ENCODE measurements at regions not wholly inside any gene's neighbourhood (a gene's known extent, or its start where the extent isn't known, plus 50 kb on each side); places are given as distances from the start of the nearest gene placed in this dataset.

DNA sequence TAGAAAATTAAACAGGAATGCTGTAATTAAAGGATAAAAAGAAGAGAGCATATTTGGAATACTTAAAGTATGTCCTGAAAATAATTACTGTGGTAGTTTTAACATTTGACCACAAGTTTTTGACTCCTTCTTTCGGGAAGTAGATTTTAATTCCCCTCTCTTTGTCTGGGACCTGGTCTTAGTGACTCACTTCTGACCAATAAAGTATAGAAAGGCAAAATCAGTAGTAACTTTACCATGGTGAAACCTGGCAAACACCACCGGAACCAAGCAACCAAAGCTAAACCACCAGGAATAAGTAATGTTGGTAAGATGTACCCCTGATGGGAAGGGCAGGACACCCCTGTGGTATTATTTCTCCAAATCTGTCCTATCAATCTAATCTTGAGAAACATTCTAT, 314.8 kb downstream of the PDHA2 start:
- TF ChIP-seq, protein P1, sequence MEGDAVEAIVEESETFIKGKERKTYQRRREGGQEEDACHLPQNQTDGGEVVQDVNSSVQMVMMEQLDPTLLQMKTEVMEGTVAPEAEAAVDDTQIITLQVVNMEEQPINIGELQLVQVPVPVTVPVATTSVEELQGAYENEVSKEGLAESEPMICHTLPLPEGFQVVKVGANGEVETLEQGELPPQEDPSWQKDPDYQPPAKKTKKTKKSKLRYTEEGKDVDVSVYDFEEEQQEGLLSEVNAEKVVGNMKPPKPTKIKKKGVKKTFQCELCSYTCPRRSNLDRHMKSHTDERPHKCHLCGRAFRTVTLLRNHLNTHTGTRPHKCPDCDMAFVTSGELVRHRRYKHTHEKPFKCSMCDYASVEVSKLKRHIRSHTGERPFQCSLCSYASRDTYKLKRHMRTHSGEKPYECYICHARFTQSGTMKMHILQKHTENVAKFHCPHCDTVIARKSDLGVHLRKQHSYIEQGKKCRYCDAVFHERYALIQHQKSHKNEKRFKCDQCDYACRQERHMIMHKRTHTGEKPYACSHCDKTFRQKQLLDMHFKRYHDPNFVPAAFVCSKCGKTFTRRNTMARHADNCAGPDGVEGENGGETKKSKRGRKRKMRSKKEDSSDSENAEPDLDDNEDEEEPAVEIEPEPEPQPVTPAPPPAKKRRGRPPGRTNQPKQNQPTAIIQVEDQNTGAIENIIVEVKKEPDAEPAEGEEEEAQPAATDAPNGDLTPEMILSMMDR (conservative IDR thresholded peaks at IDR 0.05; ENCODE audit: low read depth): no peak
- no peak overlapping the region for H3K27ac ChIP-seq
- DNase-seq (ENCODE audit: low spot score): no peak
- ChIA-PET POLR2A (ENCODE audit: low non-redundant PET) (no interaction called here), CTCF (no interaction called here)

DNA sequence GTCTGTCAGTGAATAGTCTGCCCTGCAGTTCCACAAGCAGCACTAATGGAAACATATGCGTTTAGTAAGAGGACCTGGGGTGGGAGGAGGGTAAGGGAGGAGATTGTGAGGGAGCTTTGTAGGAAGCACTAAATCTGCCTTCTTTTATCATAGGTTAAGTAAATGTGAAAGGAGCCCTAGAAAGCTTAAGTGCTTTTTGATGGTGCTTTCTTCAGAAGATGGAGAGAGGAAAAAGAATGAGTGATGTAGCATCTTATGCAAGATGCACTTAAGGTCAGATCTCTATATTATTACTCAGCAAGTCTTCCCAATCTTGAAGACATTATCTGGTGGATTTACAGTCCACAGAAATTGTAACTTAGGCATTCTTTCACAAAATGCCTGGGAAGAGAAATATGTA, 322.7 kb downstream of the PDHA2 start:
- ChIA-PET POLR2A (ENCODE audit: low non-redundant PET) (no interaction called here), CTCF (no interaction called here)
- no peak for DNase-seq (ENCODE audit: low spot score)
- H3K27ac ChIP-seq: no peak overlapping the region
- TF ChIP-seq, protein P1 (conservative IDR thresholded peaks at IDR 0.05; ENCODE audit: low read depth): no peak

DNA sequence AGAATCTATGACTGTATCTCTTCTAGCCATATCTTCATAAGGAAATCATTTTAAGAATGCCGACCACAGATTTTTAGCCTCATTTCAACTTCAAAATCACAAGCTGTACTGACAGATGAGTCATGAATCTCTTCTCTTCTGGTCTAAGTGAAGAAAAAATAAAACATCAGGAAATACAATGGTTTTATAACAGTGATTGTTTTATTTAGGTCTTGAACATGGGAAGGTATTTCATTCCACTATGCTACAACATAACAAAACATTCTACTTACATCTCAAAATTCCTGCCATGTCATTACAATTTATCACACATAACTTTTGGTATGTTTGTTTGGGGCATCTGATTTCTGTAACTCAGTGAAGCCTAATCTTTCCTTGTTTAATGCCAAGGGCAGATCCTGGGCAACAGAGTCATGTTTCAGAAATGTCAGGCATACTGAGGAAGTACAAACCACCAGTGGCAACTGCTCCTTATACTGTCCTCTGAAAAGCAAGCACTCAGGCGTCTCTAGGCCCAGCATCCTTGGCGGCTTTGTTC, 325.0 kb downstream of the PDHA2 start:
- POLR2A ChIA-PET (ENCODE audit: low non-redundant PET): no interaction called here
- peak; percentile 1 for DNase-seq (ENCODE audit: low spot score)
- CTCF ChIA-PET: no interaction called here
- no peak overlapping the region for H3K27ac ChIP-seq
- TF ChIP-seq, protein P1 (conservative IDR thresholded peaks at IDR 0.05; ENCODE audit: low read depth): no peak

DNA sequence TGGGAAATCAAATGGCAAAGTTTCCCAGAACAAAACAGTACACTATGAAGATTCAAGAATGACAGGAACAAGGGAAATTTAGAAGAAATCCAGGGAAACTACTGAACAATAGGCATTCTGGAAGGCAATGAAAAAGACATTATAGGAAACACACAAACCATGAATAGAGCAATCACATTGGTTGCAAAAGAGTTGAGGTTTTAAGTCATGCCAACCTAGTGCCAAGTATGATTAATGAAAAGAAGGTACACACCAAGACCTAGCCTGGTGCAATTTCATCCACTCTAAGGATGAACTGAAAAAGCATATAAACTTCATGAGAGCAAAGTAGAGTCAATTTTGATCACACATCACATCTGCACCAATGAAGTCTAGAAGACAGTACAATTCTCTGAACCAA, 326.9 kb downstream of the PDHA2 start:
- DNase-seq (ENCODE audit: low spot score): no peak
- ChIA-PET POLR2A (ENCODE audit: low non-redundant PET) (no interaction called here), CTCF (no interaction called here)
- no peak overlapping the region for H3K27ac ChIP-seq
- TF ChIP-seq, protein P1 (conservative IDR thresholded peaks at IDR 0.05; ENCODE audit: low read depth): no peak

DNA sequence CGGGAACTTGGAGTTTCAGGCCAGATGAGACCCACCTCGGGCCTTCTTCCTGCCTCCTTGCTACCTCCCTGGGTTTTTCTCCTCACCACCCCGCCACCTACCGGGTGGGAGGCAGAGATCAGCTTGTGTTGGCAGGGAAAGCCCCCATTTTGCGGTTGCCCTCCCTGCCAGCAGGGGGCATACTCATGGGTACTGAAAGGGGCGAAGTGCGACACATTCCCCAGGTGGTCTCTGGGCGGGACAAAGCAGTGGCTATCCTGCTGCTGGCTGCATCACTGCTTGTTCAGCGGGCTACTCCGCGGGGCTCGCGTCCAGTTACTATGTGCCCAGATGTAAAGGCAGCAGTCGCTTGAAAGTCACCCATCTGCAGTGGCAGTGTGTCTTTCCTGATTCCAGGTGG, 330.3 kb downstream of the PDHA2 start:
- CTCF ChIA-PET: no interaction called here
- H3K27ac ChIP-seq: no peak overlapping the region
- TF ChIP-seq, protein P1 (conservative IDR thresholded peaks at IDR 0.05; ENCODE audit: low read depth): no peak
- POLR2A ChIA-PET (ENCODE audit: low non-redundant PET): no interaction called here
- no peak for DNase-seq (ENCODE audit: low spot score)

DNA sequence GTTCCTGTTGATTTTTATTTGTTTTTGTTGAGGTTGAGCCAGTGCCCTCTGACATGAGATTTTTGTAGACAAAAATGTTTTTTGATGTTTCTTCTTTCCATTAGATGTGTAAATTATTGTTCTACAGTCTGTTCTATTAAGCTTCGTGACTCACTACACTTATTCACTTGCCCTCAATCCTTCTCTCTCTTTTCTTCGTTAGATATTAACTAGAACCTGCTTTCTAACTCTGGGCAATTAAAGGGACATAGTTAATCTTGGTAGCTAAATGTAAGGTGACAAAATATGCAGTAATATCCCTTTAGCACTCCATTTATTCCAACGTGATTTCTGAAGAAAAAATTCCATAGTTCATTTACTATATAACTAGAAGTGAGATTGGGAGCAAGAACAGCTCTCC, 333.9 kb downstream of the PDHA2 start:
- CTCF ChIA-PET: no interaction called here
- POLR2A ChIA-PET (ENCODE audit: low non-redundant PET): no interaction called here
- no peak for DNase-seq (ENCODE audit: low spot score)
- H3K27ac ChIP-seq: no peak overlapping the region
- TF ChIP-seq, protein P1 (conservative IDR thresholded peaks at IDR 0.05; ENCODE audit: low read depth): no peak

DNA sequence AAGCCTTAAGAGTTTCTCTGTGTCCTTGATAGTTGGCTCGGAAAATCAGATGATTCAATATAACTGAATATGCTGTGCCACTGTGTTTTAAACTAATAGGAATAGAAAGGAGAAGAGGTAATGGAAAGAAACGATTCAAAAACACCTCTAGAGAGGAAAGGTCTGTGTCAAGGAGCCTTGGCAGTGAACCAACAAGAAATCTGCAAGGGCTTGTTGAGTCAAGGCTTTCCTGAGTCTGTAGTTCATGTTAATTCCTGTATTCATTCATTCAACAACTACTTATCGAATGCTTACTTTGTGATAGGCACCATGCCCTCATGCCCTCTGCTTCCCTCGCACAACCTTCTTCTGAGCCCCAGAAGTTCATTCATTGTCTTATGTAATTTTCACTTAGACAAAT, 336.0 kb downstream of the PDHA2 start:
- CTCF ChIA-PET: no interaction called here
- TF ChIP-seq, protein P1 (conservative IDR thresholded peaks at IDR 0.05; ENCODE audit: low read depth): no peak

More for the DNA sequence above, 336.0 kb downstream of the PDHA2 start:
- H3K27ac ChIP-seq: no peak overlapping the region
- POLR2A ChIA-PET (ENCODE audit: low non-redundant PET): no interaction called here
- peak; percentile 0 for DNase-seq (ENCODE audit: low spot score)
